ENCODE measurements at regions not wholly inside any gene's neighbourhood (a gene's known extent, or its start where the extent isn't known, plus 50 kb on each side); places are given as distances from the start of the nearest gene placed in this dataset.

GRCh38 chr5:57832875-57833274, 350.3 kb upstream of the ACTBL2 start:
- no peak for TF ChIP-seq EZH2 (IDR thresholded peaks at IDR 0.05; ENCODE audit: borderline replicate concordance, low read depth, low read length, severe bottlenecking)
- TF ChIP-seq, protein P1, sequence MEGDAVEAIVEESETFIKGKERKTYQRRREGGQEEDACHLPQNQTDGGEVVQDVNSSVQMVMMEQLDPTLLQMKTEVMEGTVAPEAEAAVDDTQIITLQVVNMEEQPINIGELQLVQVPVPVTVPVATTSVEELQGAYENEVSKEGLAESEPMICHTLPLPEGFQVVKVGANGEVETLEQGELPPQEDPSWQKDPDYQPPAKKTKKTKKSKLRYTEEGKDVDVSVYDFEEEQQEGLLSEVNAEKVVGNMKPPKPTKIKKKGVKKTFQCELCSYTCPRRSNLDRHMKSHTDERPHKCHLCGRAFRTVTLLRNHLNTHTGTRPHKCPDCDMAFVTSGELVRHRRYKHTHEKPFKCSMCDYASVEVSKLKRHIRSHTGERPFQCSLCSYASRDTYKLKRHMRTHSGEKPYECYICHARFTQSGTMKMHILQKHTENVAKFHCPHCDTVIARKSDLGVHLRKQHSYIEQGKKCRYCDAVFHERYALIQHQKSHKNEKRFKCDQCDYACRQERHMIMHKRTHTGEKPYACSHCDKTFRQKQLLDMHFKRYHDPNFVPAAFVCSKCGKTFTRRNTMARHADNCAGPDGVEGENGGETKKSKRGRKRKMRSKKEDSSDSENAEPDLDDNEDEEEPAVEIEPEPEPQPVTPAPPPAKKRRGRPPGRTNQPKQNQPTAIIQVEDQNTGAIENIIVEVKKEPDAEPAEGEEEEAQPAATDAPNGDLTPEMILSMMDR (IDR thresholded peaks at IDR 0.05; ENCODE audit: borderline replicate concordance, extremely low read depth, low read length, poor library complexity, severe bottlenecking) = no peak
